Sigmoid colon (tissue), 6 donors: ENCODE measurements at regions not wholly inside any gene's neighbourhood (a gene's known extent, or its start where the extent isn't known, plus 50 kb on each side); places are given as distances from the start of the nearest gene placed in this dataset.

Source experiments
- DNase-seq: peaks from one replicate; pipeline ENCODE4 v3.0.0-alpha.2; 2019
- H3K27ac ChIP-seq, 4 donors: fragments of 200-600 bp; sonication (generic); one replicate each; pipeline ENCODE4 v1.5.1; 2016 to 2019; ENCODE audit warnings: mild to moderate bottlenecking in 1 of 4
- H3K27me3 ChIP-seq, 3 donors: fragments of 200-600 bp; sonication (generic); one replicate each; pipeline ENCODE4 v1.5.1; 2019; ENCODE audit warnings: mild to moderate bottlenecking in 1 of 3
- H3K36me3 ChIP-seq, 4 donors: fragments of 200-600 bp; sonication (generic); one replicate each; pipeline ENCODE4 v1.5.1; 2016 to 2019
- H3K4me1 ChIP-seq, 4 donors: fragments of 200-600 bp; sonication (generic); one replicate each; pipeline ENCODE4 v1.5.1; 2017 to 2019
- H3K4me3 ChIP-seq, 4 donors: fragments of 200-600 bp; sonication (generic); one replicate each; pipeline ENCODE4 v1.5.1; 2017 to 2019; ENCODE audit warnings: mild to moderate bottlenecking in 2 of 4, moderate library complexity in 1 of 4
- H3K9me3 ChIP-seq, 4 donors: fragments of 200-600 bp in 3 of 4; sonication (generic) in 3 of 4; one replicate each; pipeline versions ENCODE4 v1.5.1 to v1.6.1; 2013 to 2019
- EP300 ChIP-seq, 4 donors: sonication (generic); formaldehyde crosslinking; IDR thresholded peaks; one replicate each; pipeline ENCODE4 v1.6.1; 2017; ENCODE audit warnings: antibody characterized with exemption in 4 of 4
- POLR2A ChIP-seq, 2 donors: fragments of 450-650 bp; IDR thresholded peaks; one replicate each; pipeline ENCODE4 v1.6.1; 2016; ENCODE audit warnings: antibody characterized with exemption in 2 of 2, mild to moderate bottlenecking in 2 of 2, moderate library complexity in 2 of 2
- POLR2AphosphoS5 ChIP-seq, 4 donors: sonication (generic); formaldehyde crosslinking; IDR thresholded peaks; one replicate each; pipeline ENCODE4 v1.6.1; 2017; ENCODE audit warnings: antibody characterized with exemption in 4 of 4
- WGBS, 2 donors: extraction: QIAGEN DNeasy Blood & Tissue Kit; methylation state at CpG; one replicate each; pipeline ENCODE4 v1.1.7; 2013; 5-methylcytosine and 5-hydroxymethylcytosine counted together
- intact Hi-C: fragments of 100-400 bp; cut with DNase I; formaldehyde crosslinking; loops from one replicate; pipeline ENCODE4 v1.15.1; 2023
- TF ChIP-seq, protein P1 (sequence below), 4 experiments: fragments of 450-650 bp in 3 of 4; fragments of 200-600 bp in 1 of 4; IDR thresholded peaks; one replicate each; pipeline ENCODE4 v1.5.1; 2016 to 2019; ENCODE audit warnings: antibody characterized with exemption in 4 of 4, mild to moderate bottlenecking in 3 of 4, moderate library complexity in 2 of 4
- donor health status: healthy with polysubstance abuse.
- donor health status: healthy.

DNA sequence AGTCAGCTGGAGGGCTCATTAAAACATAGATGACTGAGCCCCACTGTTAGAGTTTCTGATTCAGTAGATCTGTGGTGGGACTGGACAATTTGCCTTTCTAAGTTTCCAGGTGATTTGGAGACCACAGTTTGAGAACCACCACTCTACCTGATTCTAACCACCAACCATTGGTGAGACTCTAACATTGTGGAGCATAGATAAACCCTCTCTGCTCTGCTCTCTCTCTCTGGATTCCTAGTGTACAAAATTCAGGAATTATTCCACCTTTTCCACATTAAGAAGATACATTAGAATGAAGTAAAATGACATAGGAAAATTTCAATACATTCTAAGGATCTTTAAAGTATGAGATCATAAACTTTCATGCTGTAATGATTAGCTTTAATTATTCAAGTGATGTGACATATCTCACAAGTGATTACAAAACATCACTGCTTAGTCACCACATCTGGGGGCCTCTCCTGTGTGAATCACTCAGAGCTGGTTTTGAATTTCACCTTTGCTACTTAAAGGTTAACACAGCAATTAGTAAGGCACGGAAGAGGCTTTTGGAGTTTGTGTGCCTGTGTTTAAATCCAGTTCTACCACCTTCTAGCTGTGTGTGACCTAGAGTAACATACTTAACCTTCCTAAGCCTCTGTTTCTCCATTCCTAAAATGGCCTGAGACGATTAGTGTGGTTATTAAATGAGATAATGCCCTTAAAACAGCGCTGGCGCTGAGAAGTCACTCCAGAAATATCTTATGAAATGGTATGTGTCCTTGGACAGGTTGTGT is 78.5 kb upstream of the NBEA start:
- no peak overlapping the region for H3K27ac ChIP-seq
- H3K27me3 ChIP-seq = no peaks in the 10 kb centered on the region
- H3K9me3 ChIP-seq = no peaks in the 10 kb centered on the region
- no peaks in the 10 kb centered on the region for H3K36me3 ChIP-seq
- DNase-seq = no peak
- 78 to 83% methylated on average over 4 of the region's 4 CpGs for WGBS, 2 donors
- no peak overlapping the region for H3K4me3 ChIP-seq
- no peaks in the 10 kb centered on the region for H3K4me1 ChIP-seq
- TF ChIP-seq POLR2A (IDR thresholded peaks at IDR 0.05) (no peak), POLR2AphosphoS5 (IDR thresholded peaks at IDR 0.05) (no peak), EP300 (IDR thresholded peaks at IDR 0.05) (no peak)
- TF ChIP-seq, protein P1, sequence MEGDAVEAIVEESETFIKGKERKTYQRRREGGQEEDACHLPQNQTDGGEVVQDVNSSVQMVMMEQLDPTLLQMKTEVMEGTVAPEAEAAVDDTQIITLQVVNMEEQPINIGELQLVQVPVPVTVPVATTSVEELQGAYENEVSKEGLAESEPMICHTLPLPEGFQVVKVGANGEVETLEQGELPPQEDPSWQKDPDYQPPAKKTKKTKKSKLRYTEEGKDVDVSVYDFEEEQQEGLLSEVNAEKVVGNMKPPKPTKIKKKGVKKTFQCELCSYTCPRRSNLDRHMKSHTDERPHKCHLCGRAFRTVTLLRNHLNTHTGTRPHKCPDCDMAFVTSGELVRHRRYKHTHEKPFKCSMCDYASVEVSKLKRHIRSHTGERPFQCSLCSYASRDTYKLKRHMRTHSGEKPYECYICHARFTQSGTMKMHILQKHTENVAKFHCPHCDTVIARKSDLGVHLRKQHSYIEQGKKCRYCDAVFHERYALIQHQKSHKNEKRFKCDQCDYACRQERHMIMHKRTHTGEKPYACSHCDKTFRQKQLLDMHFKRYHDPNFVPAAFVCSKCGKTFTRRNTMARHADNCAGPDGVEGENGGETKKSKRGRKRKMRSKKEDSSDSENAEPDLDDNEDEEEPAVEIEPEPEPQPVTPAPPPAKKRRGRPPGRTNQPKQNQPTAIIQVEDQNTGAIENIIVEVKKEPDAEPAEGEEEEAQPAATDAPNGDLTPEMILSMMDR (IDR thresholded peaks at IDR 0.05) = no peak
- intact Hi-C loops = no loop called here

DNA sequence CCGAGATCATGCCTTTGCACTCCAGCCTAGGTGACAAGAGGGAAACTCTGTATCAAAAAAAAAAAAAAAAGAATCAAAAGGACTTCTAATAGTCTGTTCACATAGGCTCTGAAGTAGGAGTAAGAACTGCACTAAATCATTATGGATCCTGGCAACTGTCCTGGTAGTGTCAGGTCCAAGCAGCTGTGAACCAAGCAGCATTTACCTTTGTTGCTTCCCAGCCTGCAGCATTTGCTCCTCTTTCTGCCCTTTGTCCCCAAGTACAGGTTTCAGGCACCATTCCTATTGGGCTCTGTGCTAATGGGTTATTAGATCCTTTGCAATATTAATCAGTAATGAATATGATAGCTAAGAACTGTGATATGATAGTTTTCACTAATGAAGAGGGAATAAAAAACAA is 77.4 kb upstream of the NBEA start:
- intact Hi-C loops = no loop called here
- Histone ChIP-seq H3K9me3 (no peaks in the 10 kb centered on the region), H3K27ac (no peak overlapping the region), H3K4me3 (no peak overlapping the region), H3K36me3 (no peaks in the 10 kb centered on the region), H3K4me1 (no peaks in the 10 kb centered on the region), H3K27me3 (no peaks in the 10 kb centered on the region)
- WGBS, 2 donors = 86% methylated on average over 1 of the region's 1 CpG
- TF ChIP-seq, protein P1 (IDR thresholded peaks at IDR 0.05) = no peak
- no peak for DNase-seq

DNA sequence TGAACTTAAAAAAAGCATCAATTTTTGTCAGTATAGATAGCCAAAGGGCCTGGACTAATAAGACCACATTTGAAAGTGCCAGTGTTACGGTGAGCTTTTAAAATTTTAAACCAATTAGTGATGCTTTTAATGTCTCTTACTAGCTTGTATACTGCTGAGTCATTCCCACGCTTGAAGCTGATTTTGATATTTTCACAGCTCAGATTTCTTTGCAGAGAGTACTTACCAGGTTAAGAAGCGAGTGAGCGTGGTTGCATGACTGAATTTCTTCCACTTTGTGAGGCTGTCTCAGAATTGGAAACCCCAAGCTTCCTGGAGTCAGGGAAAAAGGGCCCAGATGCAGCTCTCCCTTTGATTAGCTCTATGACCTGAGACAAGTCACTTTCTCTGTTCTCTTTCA is 74.5 kb upstream of the NBEA start:
- no peak overlapping the region for H3K27ac ChIP-seq
- no peak overlapping the region for H3K4me3 ChIP-seq
- TF ChIP-seq EP300 (IDR thresholded peaks at IDR 0.05) (no peak), POLR2A (IDR thresholded peaks at IDR 0.05) (no peak), POLR2AphosphoS5 (IDR thresholded peaks at IDR 0.05) (no peak)
- TF ChIP-seq, protein P1 (IDR thresholded peaks at IDR 0.05) = no peak
- 89 to 92% methylated on average over 4 of the region's 4 CpGs for WGBS, 2 donors
- no peaks in the 10 kb centered on the region for H3K27me3 ChIP-seq
- no peaks in the 10 kb centered on the region for H3K9me3 ChIP-seq
- intact Hi-C loops = no loop called here
- no peaks in the 10 kb centered on the region for H3K36me3 ChIP-seq
- no peaks in the 10 kb centered on the region for H3K4me1 ChIP-seq
- no peak for DNase-seq

DNA sequence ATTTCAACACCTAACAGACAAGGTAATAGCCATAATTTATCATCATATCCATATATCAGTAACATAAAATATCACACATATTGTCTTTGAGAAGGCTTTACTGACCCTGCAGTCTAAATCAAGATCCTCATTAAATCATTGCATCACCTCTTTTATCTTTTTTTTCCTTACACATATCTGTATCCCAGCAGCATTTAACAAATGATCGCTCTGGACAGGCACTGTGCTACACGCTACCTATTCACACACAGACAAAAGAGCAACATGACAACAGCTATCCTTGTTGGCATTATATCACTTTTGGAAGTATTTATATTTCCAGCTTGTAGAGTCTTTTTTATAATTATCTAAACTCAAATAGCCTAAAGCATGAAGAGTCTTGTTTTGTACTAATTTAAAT is 73.3 kb upstream of the NBEA start:
- intact Hi-C loops = no loop called here
- TF ChIP-seq EP300 (IDR thresholded peaks at IDR 0.05) (no peak), POLR2A (IDR thresholded peaks at IDR 0.05) (no peak), POLR2AphosphoS5 (IDR thresholded peaks at IDR 0.05) (no peak)
- TF ChIP-seq, protein P1 (IDR thresholded peaks at IDR 0.05) = no peak

DNA sequence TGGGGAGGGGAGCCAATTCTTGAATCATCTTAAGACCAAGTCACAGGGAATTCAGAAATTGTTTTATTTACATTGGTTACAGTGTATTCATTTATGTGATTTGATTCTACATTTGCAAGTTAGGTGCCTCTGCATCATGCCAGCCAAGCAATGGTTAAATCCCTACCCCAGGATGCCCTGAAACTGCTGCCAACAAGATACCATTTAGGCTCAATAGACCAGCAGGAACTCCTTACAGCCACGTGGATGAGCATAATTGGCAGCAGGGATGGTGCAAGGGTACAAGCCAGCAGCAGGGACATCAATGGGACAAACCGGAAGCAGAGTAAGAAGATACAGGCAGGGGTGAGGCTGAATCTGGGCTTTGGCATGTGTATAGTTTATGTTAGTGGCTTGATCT is 72.4 kb upstream of the NBEA start:
- Histone ChIP-seq H3K27me3 (no peaks in the 10 kb centered on the region), H3K27ac (no peak overlapping the region), H3K4me3 (no peak overlapping the region), H3K36me3 (no peaks in the 10 kb centered on the region), H3K4me1 (no peaks in the 10 kb centered on the region), H3K9me3 (no peaks in the 10 kb centered on the region)
- DNase-seq = no peak
- TF ChIP-seq EP300 (IDR thresholded peaks at IDR 0.05) (no peak), POLR2AphosphoS5 (IDR thresholded peaks at IDR 0.05) (no peak), POLR2A (IDR thresholded peaks at IDR 0.05) (no peak)
- TF ChIP-seq, protein P1 (IDR thresholded peaks at IDR 0.05) = no peak
- intact Hi-C loops = no loop called here
- WGBS, 2 donors = 50 to 52% methylated on average over 2 of the region's 2 CpGs

More for the DNA sequence above, 73.3 kb upstream of the NBEA start:
- H3K4me1 ChIP-seq = no peaks in the 10 kb centered on the region
- no peak overlapping the region for H3K27ac ChIP-seq
- no peak overlapping the region for H3K4me3 ChIP-seq
- WGBS, 2 donors = 95 to 98% methylated on average over 2 of the region's 2 CpGs
- H3K36me3 ChIP-seq = no peaks in the 10 kb centered on the region
- no peaks in the 10 kb centered on the region for H3K27me3 ChIP-seq
- DNase-seq = no peak
- H3K9me3 ChIP-seq = no peaks in the 10 kb centered on the region
